IMR-90 (cell line): ENCODE measurements at regions not wholly inside any gene's neighbourhood (a gene's known extent, or its start where the extent isn't known, plus 50 kb on each side); places are given as distances from the start of the nearest gene placed in this dataset.

Experiments used
- BHLHE40 ChIP-seq: fragments of 150-350 bp; IDR thresholded peaks from 2 replicates; pipeline ENCODE4 v1.6.1; 2016; ENCODE audit warnings: mild to moderate bottlenecking, low read depth, low read length
- CTCF ChIP-seq: conservative IDR thresholded peaks from 2 replicates; pipeline ENCODE4 v1.5.1; 2012; ENCODE audit warnings: mild to moderate bottlenecking, low read depth, low read length, improper control_type of control experiment
- FOS ChIP-seq: fragments of 150-350 bp; IDR thresholded peaks from 2 replicates; pipeline ENCODE4 v1.6.1; 2016; ENCODE audit warnings: low read depth, low read length
- MXI1 ChIP-seq: IDR thresholded peaks from 2 replicates; pipeline ENCODE4 v1.6.1; 2012; ENCODE audit warnings: low read depth, mild to moderate bottlenecking, low read length, moderate library complexity, borderline replicate concordance
- POLR2A ChIP-seq: IDR thresholded peaks from 2 replicates; pipeline ENCODE4 v1.6.1; 2012; ENCODE audit warnings: mild to moderate bottlenecking, low read depth, low read length
- RAD21 ChIP-seq: IDR thresholded peaks from 2 replicates; pipeline ENCODE4 v1.6.1; 2012; ENCODE audit warnings: low read length, improper control_type of control experiment
- USF2 ChIP-seq: fragments of 150-350 bp; IDR thresholded peaks from 2 replicates; pipeline ENCODE4 v1.6.1; 2017; ENCODE audit warnings: mild to moderate bottlenecking, antibody characterized with exemption, low read length, low read depth

DNA sequence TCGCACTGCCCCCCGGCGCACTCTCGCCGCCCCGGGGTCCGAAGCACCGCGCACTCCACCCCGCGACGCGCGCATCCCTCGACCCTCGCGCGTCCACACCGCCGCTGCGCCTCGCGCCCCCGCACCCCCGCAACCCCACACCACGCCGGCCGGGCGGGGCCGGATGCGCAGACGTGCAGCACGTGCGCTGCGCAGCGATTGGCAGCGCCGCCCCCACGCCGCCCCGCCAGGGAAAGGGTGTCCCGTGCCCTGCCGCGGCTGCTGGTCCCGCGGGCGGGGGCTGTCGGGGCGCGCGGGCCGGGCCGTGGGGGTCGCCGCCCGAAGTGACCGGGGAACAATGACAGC is 53.7 kb upstream of the KDM7A start:
- no peak for TF ChIP-seq CTCF
- TF ChIP-seq BHLHE40 = peak; percentile 65
- no peak for TF ChIP-seq RAD21
- TF ChIP-seq FOS = no peak
- no peak for TF ChIP-seq POLR2A
- TF ChIP-seq USF2 = peak; percentile 39; the same call in 1 of the 2 replicates
- TF ChIP-seq MXI1 = no peak
